Fibroblast of lung (primary cell): ENCODE measurements at regions not wholly inside any gene's neighbourhood (a gene's known extent, or its start where the extent isn't known, plus 50 kb on each side); places are given as distances from the start of the nearest gene placed in this dataset.

Experiments used
- DNase-seq, 2 donors: peaks; one replicate each; pipeline versions ENCODE4 v3.0.0 to v3.0.0-alpha.2; 2010; ENCODE audit warnings: low read depth in 2 of 2
- H2AFZ ChIP-seq: 2 replicates; pipeline ENCODE4 v1.5.1; 2012; ENCODE audit warnings: low read length, control low read depth, inconsistent platforms
- H3K27ac ChIP-seq: 2 replicates; pipeline ENCODE4 v1.5.1; 2011; ENCODE audit warnings: low read length, control low read depth; ENCODE audit not compliant: insufficient read depth
- H3K27me3 ChIP-seq: 2 replicates; pipeline ENCODE4 v1.5.1; 2011; ENCODE audit warnings: mild to moderate bottlenecking, low read length; ENCODE audit not compliant: control insufficient read depth, insufficient read depth
- H3K36me3 ChIP-seq: 2 replicates; pipeline ENCODE4 v1.5.1; 2011; ENCODE audit warnings: low read length; ENCODE audit not compliant: control insufficient read depth, insufficient read depth
- H3K4me1 ChIP-seq: 2 replicates; pipeline ENCODE4 v1.5.1; 2011; ENCODE audit warnings: low read length; ENCODE audit not compliant: control insufficient read depth, insufficient read depth; ENCODE audit errors: extremely low read depth
- H3K4me2 ChIP-seq: 2 replicates; pipeline ENCODE4 v1.5.1; 2011; ENCODE audit warnings: low read length, control low read depth; ENCODE audit not compliant: insufficient read depth; ENCODE audit errors: extremely low read depth
- H3K4me3 ChIP-seq, 4 experiments: fragments of 200-600 bp in 1 of 4; sonication (generic) in 1 of 4; replicated peaks in 1 of 4; 2 replicates each; pipeline ENCODE4 v1.5.1; 2011 to 2016; ENCODE audit warnings: low read length in 4 of 4, low read depth in 3 of 4, mild to moderate bottlenecking in 3 of 4, control low read depth in 2 of 4, inconsistent platforms in 1 of 4, mixed read lengths in 1 of 4; ENCODE audit not compliant: insufficient read depth in 1 of 4; ENCODE audit errors: control extremely low read depth in 1 of 4
- H3K79me2 ChIP-seq: 2 replicates; pipeline ENCODE4 v1.5.1; 2012; ENCODE audit warnings: mild to moderate bottlenecking, low read length, inconsistent platforms; ENCODE audit not compliant: control insufficient read depth, insufficient read depth
- H3K9ac ChIP-seq: 2 replicates; pipeline ENCODE4 v1.5.1; 2011; ENCODE audit warnings: mild to moderate bottlenecking, low read length, control low read depth; ENCODE audit not compliant: insufficient read depth
- H3K9me3 ChIP-seq: 2 replicates; pipeline ENCODE4 v1.5.1; 2012; ENCODE audit warnings: low read depth, low read length; ENCODE audit not compliant: control insufficient read depth, insufficient read depth
- H4K20me1 ChIP-seq: 2 replicates; pipeline ENCODE4 v1.5.1; 2011; ENCODE audit warnings: low read length; ENCODE audit not compliant: control insufficient read depth, insufficient read depth; ENCODE audit errors: extremely low read depth
- EZH2 ChIP-seq: IDR thresholded peaks from 2 replicates; pipeline ENCODE4 v1.5.1; 2012; ENCODE audit warnings: low read length, control low read depth, mild to moderate bottlenecking; ENCODE audit errors: missing control alignments
- TF ChIP-seq, protein P1 (sequence below), 2 donors: IDR thresholded peaks in 1 of 2; conservative IDR thresholded peaks in 1 of 2; 1 replicate in 1 of 2; 2 replicates in 1 of 2; pipeline ENCODE4 v1.5.1; 2011 to 2012; ENCODE audit warnings: low read length in 2 of 2, control low read depth in 1 of 2, inconsistent platforms in 1 of 2, low read depth in 1 of 2, mild to moderate bottlenecking in 1 of 2

- H3K9ac ChIP-seq: no peak overlapping the region
- no peaks in the 10 kb centered on the region for H4K20me1 ChIP-seq
- no peaks in the 10 kb centered on the region for H3K4me1 ChIP-seq
- no peak overlapping the region for H3K4me3 ChIP-seq
- no peaks in the 10 kb centered on the region for H3K79me2 ChIP-seq
- H3K36me3 ChIP-seq: no peaks in the 10 kb centered on the region
- H2AFZ ChIP-seq: no peak overlapping the region
- H3K9me3 ChIP-seq: no peaks in the 10 kb centered on the region
- no peak overlapping the region for H3K27ac ChIP-seq
- TF ChIP-seq, protein P1, sequence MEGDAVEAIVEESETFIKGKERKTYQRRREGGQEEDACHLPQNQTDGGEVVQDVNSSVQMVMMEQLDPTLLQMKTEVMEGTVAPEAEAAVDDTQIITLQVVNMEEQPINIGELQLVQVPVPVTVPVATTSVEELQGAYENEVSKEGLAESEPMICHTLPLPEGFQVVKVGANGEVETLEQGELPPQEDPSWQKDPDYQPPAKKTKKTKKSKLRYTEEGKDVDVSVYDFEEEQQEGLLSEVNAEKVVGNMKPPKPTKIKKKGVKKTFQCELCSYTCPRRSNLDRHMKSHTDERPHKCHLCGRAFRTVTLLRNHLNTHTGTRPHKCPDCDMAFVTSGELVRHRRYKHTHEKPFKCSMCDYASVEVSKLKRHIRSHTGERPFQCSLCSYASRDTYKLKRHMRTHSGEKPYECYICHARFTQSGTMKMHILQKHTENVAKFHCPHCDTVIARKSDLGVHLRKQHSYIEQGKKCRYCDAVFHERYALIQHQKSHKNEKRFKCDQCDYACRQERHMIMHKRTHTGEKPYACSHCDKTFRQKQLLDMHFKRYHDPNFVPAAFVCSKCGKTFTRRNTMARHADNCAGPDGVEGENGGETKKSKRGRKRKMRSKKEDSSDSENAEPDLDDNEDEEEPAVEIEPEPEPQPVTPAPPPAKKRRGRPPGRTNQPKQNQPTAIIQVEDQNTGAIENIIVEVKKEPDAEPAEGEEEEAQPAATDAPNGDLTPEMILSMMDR (conservative IDR thresholded peaks at IDR 0.05 in 1 of 2, IDR thresholded peaks at IDR 0.05 in 1 of 2; ENCODE audit: low read depth in 1 of 2, low read length in 2 of 2): no peak
- no peak for TF ChIP-seq EZH2
- H3K27me3 ChIP-seq: no peaks in the 10 kb centered on the region
- DNase-seq: no peak
- H3K4me2 ChIP-seq: no peak overlapping the region
These were observed 276.3 kb downstream of the GPR37 start for GRCh38 chr7:124489082-124489819.

DNA sequence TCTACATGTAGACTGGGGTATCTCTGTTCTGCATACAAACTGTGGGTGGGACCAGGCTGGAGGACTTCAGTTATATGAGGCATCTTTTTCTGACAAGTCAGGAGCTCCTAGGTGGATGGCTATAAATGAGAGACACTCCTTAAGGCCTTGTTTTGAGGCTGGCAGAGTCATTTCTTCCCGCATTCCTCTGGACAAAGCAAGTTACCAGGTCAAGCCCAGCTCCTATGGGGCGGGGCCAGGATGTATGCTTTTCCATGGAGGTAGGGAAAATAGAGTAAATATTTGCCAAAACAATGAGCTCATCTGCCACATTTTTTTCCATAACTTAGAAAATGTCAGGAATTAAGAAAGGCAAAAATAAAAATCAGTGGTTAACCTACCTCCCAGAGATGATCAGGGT is 283.4 kb downstream of the GPR37 start:
- H3K9ac ChIP-seq: no peak overlapping the region
- H3K4me3 ChIP-seq: no peak overlapping the region
- no peak overlapping the region for H3K27ac ChIP-seq
- no peaks in the 10 kb centered on the region for H3K36me3 ChIP-seq
- no peaks in the 10 kb centered on the region for H4K20me1 ChIP-seq
- H2AFZ ChIP-seq: no peak overlapping the region
- no peak for TF ChIP-seq EZH2
- TF ChIP-seq, protein P1 (conservative IDR thresholded peaks at IDR 0.05 in 1 of 2, IDR thresholded peaks at IDR 0.05 in 1 of 2; ENCODE audit: low read depth in 1 of 2, low read length in 2 of 2): no peak
- H3K4me2 ChIP-seq: no peak overlapping the region
- H3K4me1 ChIP-seq: no peaks in the 10 kb centered on the region
- no peak for DNase-seq
- no peaks in the 10 kb centered on the region for H3K79me2 ChIP-seq
- H3K27me3 ChIP-seq: no peaks in the 10 kb centered on the region
- H3K9me3 ChIP-seq: no peaks in the 10 kb centered on the region

DNA sequence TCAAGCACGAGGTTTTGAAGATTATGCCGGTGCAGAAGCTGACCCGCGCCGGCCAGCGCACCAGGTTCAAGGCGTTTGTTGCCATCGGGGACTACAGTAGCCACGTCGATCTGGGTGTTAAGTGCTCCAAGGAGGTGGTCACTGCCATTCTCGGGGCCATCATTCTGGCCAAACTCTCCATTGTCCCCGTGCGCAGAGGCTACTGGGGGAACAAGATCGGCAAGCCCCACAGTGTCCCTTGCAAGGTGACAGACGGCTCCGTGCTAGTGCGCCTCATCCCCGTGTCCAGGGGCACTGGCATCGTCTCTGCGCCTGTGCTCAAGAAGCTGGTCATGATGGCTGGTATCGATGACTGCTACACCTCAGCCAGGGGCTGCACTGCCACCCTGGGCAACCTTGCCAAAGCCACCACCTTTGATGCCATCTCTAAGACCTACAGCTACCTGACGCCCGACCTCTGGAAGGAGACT is 284.7 kb downstream of the GPR37 start:
- H3K79me2 ChIP-seq: no peaks in the 10 kb centered on the region
- no peak overlapping the region for H3K27ac ChIP-seq
- no peak overlapping the region for H3K4me3 ChIP-seq
- H3K9me3 ChIP-seq: no peaks in the 10 kb centered on the region
- no peak overlapping the region for H3K4me2 ChIP-seq
- no peaks in the 10 kb centered on the region for H4K20me1 ChIP-seq
- DNase-seq: no peak
- no peak overlapping the region for H3K9ac ChIP-seq
- H3K4me1 ChIP-seq: no peaks in the 10 kb centered on the region
- no peaks in the 10 kb centered on the region for H3K36me3 ChIP-seq
- H3K27me3 ChIP-seq: no peaks in the 10 kb centered on the region
- TF ChIP-seq, protein P1 (conservative IDR thresholded peaks at IDR 0.05 in 1 of 2, IDR thresholded peaks at IDR 0.05 in 1 of 2; ENCODE audit: low read depth in 1 of 2, low read length in 2 of 2): no peak
- TF ChIP-seq EZH2: no peak
- H2AFZ ChIP-seq: no peak overlapping the region
